Activated CD4-positive, alpha-beta T cell treated with anti-CD3 and anti-CD28 coated beads for 48 hours (primary cell): ENCODE measurements at regions not wholly inside any gene's neighbourhood (a gene's known extent, or its start where the extent isn't known, plus 50 kb on each side); places are given as distances from the start of the nearest gene placed in this dataset.

Experiments
- DNase-seq: peaks from one replicate; pipeline ENCODE4 v3.0.0-alpha.2; 2020

- no peak for DNase-seq
These were observed 321.0 kb upstream of the TLE4 start for GRCh38 chr9:79250806-79251205.

DNA sequence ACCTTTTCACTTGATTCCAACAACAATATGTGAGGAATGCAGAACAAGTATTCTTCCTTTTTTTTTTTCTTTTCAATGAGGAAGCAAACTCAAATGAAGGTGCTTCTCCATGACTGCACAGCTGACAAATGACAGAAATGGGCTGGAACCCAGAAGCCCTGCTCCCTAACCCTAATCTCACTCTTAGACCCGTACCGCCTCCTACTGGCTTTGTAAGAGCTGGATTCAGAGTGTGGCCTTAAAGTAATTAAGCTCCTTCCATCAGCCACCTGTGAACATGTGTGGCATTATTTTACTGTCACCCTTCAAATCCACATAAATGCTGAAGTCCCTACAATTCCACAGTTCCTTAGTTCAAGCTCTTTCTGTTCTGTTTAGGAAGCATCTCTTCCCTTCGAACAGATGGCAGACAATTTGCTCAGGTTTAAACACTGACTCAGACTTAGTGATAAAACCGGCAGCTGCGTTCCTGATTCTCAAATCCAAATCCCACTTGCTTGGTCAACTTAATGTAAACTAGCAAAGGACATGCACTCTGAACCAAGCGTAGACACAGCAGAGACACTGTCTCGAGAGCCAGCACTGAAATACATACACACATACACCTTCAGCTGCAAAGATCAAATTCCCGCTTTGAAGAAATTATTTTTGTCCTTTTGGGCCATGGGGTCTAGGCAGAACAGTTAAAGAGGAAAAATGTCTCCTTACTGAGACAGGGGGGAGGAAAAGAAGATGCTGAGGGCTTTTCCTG lies 316.7 kb upstream of the TLE4 start:
- no peak for DNase-seq

- no peak for DNase-seq
These were observed 316.0 kb upstream of the TLE4 start for GRCh38 chr9:79255651-79256260.

GRCh38 chr9:79256691-79257213 lies 315.0 kb upstream of the TLE4 start:
- no peak for DNase-seq

DNA sequence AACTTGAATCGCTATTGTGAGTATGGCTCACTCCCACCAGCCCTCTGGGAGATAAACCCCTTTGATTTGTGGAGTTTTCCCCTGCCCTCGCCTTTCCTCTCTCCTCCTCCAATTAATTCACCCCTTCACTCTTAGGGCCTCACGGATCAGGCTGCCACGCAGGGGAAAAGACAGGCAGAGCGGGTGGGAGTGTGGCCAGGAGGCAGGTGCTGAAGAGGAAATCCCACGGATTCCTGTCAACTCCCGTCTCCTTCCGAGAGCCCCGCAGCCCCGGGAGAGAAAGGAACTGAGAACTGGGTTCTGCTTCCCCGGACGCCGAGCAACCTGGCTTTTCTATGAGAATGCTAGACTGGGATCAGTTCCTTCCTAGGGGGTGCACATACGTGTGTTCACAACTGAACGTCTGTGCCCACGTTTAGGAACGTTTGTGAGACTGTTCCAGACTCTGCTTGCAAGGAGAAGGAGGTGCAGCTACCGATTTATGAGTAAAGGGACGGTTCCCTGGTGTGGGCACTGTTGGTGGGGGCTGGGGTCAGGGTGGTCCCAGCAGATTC lies 314.5 kb upstream of the TLE4 start:
- DNase-seq: no peak

DNA sequence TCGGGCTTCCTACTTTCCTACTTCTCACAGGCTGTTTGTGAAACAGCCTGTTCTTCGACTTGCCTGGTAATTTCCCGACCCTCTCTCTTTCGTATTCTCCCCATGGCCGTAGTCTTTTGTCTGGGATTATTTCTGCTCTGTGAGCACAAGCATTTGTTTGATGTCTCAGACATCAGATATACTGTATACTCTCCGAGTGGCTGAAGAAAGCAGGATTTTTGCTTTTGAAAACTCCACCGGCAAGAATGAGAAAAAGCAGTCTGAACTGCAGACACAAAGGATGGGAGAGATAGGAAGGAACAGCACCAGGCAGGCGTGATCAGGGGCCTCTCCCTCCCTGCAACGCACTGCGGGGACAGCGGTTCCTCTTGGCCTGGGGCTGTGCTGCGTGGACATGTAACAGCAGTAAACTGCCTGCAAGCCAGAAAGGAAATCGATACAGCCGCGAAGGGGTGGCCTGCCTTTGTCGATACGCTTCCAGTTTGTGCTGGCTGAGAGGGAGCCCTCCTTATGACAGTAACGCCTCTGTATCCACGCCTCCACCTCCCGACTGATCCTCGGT lies 313.9 kb upstream of the TLE4 start:
- no peak for DNase-seq

DNA sequence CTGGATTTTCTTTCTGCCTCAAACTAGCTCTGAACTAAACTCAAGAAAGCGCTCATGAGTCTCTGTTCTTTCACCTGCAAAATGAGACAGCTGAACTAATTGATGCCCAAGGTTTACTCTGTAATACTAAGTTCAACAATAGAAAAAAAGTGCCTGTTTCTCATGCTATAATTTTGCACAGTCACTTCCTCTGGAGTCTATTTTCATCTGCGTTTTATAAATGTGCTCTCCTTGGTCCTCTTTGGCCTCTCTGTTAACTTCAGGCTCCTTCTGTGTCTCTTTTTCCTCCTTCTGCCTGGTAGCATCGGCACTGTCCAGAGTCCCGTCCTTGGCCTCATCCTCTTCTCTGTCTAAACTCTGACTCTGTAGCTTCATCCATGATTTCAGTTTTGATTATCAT lies 311.9 kb upstream of the TLE4 start:
- no peak for DNase-seq

GRCh38 chr9:79263628-79264027 lies 308.1 kb upstream of the TLE4 start:
- no peak for DNase-seq

DNA sequence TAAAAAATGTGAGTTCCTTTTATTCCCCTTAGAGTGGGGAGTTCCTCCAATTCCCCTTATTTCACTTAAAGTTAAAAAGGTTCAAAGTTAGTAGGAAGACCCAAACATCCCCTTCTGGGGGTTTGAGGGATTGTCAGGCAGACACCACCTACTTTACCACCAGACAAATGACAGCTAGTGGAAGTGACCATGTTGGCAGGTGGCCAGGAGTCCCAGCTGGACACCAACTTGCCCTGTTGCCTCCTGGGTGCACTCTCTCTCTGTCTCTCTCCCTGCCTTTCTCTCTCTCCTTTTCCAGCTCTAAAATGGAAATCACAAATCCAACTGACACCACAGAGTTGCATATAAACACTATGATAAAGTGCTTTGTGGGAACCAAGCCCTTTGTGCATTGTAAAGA lies 307.7 kb upstream of the TLE4 start:
- no peak for DNase-seq

DNA sequence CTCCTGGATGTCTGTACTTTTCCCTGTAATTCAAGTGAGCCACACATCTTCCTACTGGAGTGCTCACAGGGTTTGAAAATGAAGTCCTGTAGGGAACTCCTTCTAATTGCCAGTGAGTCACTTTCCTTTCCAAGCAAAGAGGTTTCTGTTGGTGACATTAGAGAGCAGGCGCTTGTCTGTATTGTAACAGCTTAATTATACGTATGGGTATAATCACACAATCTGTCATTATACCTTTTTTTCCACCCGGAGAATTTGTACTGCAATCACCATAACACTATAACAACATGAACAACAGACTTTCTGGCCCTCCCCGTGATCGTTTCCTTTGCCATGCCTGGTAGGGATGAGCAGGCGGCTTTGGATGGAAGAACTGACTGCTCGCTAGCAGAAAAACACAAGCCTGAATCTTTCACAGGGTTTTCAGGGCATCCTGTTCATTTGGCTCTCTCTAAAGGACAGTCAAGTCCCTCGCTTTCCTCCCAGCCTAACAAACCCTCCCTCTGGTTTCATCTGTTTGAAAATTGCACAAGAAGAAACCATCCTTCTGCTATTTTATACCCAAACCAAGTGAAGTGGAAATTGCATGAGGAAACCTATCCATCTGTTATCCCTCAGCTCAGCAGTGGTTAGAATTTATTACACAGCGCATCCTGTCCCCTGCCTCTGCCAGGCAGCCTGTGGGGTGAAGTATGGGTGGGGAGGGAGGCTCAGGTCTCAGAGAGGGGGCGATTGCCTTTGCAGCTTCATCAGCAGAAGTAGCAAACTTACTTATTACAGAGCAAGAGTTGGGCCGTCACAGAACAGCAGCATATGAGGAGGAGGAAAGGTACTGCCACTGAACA lies 307.0 kb upstream of the TLE4 start:
- no peak for DNase-seq

- DNase-seq: no peak
These were observed 304.8 kb upstream of the TLE4 start for GRCh38 chr9:79266986-79267385.

DNA sequence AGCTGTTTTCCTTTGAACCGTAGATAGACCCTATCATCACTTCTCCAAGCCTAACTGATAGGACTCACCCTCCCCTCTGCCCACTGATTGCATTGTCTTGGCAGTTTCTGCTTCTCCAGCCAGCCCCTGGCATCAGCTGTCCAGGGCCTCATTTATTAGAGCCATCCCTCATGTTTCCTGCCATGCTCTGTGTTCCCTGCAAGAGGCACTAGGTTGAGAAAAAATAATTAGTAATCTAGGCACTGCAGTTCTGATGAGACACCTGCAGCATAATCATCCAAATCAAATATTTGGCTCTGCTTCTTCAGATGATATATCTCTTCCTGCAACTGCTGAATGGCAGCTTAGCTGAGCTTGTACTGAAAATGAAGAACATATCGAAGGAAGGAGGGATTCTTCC lies 303.0 kb upstream of the TLE4 start:
- no peak for DNase-seq

GRCh38 chr9:79273311-79273710 lies 298.5 kb upstream of the TLE4 start:
- no peak for DNase-seq

GRCh38 chr9:79279356-79279755 lies 292.4 kb upstream of the TLE4 start:
- no peak for DNase-seq

- DNase-seq: no peak
These were observed 291.1 kb upstream of the TLE4 start for GRCh38 chr9:79280691-79281090.

DNA sequence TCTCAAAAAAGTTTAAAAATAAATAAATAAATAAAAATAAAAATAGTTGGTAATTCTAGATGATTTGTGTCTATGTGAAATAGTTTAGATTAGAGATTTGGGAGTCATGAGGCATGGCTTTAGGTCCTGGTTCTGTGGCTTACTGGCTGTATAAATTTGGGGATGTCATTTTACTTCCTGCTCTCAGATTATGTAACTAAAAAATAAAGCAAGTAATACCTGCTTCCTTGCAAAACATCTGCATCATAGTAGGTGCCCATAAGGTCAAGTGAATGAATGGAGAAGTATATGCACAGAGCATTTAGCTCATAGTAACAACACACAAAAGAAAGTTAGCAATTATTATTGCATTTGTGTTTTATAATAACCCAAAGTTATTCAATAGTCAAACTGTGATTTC lies 287.7 kb upstream of the TLE4 start:
- no peak for DNase-seq

DNA sequence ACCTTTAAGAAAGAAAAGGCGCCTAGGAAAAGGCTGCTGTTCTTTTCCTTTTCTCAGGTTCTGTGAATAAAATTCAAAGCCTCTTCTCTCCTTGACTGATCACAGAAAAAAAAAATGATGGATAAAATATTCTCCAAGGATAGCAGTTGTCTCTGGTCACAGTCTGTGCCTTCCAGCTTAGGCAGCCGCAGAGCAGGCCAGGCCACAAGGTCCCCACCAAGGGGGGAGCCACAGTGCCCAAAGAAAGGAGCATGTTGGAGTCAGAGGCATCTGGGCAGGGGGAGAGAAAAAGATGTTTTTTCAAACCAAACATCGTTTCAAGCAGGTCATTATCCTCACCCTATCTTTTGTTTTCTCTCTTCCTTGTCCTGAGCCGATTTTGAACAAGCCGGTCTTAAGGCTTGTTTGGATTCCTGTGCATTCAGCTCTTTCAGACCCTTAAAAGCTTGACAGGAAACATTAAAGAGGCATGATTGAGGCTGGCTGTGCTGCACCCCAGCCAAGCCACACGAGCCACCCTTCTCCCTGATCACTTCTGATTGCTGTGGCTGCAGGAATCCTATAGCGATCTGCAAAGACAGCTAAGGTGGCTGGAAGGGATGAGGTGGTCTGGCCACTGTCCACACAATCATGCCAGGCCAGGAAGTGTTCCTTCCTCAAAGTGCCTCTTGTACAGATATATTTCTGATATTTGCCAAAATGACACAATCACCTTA lies 284.6 kb upstream of the TLE4 start:
- DNase-seq: no peak

DNA sequence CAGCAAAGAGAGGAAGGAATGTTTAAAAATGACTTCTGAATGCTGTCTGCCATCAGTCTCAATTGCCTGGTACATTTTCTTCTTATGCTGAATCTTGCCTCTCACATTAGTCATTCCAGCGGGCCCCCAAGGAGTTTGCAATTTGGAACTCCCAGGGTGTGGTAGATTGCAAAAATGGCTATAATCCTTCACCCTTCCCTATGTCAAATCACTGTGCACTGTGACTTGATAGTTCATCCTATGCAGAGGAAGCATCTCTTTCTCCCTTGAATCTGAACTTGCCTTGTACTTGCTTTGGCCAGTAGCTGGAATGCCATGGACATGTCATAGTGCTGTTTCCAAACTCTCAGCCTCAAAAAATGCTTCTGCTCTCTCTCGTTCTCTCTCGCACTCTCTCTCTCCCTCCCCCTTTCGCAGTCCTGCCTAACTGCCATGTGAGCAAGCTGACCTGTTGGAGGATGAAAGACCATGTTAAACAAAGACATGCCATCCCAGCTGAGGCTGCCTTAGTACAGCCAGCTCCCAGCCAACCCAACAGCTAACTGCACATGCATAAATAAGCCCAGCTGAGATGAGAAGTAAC lies 284.0 kb upstream of the TLE4 start:
- no peak for DNase-seq

DNA sequence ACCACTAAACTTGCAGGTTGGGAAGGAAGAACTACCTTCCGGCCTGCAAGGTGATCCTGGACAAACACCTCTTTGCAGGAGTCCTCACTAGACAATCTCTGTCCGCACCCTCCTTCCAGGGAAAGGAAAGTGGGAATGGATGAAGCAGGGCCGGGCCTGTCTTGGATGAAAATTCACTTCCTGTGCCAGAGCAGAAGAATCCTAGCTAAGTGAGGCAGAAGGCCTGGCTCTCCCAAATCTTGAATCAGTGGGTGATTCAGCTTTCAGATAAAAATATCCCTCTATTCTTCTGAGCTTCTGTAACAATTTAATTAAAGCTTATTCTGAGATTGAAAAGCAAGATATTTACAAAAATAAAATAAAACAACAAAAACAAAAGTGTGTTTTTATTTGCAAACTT lies 281.9 kb upstream of the TLE4 start:
- no peak for DNase-seq

DNA sequence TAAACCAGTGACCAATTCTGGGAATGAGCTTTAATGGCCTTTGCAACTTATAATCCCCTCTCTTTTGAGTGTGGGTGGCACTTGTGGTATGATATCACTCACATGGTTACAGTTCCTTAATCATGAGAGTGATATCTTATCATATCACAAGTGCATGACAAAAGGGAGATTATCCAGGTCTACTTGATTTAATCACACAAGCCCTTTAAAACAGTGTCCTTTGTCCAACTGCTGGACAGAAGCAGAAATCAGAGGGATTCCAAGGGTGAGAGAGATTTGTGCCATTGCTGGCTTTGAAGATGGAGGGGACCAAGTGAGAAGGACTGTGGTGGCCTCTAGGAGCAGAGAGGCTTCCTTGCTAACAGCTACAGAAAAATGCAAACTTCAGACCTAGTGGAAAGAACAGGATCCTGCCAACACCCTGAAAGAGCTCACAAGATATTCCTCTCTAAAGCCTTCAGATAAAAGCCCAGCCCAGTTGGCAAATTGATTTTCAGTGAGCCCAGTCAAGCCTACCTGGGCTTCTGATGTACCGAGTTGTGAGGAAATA lies 279.0 kb upstream of the TLE4 start:
- DNase-seq: no peak

- DNase-seq: no peak
These were observed 271.7 kb upstream of the TLE4 start for GRCh38 chr9:79300068-79300467.

DNA sequence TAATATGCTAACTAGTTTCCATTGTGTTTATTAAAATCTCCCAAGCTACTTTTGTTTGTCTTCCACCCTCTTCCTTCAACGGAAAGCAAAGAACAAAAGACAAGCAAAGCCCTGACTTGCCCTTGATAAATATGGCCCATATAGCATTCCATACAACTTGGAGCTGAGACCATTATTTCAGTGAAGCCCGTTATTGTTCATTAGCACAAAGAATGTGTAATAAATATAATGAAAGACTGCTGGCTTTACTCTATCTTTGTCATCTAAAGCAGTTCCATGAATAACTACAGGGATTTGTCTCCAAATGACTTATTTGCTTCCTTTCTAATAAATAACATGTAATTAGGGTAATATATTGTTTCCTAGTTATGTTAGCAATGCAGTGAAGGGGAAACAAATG lies 270.7 kb upstream of the TLE4 start:
- no peak for DNase-seq
